ENCODE measurements at regions not wholly inside any gene's neighbourhood (a gene's known extent, or its start where the extent isn't known, plus 50 kb on each side); places are given as distances from the start of the nearest gene placed in this dataset.

DNA sequence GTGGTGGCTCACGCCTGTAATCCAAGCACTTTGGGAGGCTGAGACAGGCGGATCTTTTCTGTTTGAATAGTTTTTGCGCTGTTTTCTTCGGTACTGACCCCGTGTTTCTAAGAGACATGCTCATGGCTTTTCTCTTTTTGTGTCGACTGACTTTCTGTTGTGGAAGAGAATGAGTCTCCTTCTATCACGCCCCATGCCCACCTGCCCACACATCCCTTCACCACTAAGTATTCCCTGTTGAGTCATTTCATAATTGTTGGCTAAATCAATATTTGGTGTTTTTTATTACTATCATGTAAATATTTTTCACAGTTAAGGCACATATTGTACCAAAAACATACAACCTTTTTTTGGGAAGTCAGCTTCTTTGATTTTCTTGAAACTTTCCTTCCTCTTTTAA lies 198.8 kb upstream of the TWIST2 start:
- DNase-seq = no peak
- no peaks in the 10 kb centered on the region for H3K36me3 ChIP-seq
- peaks cover 0 to 11% (median 8%) of the 10 kb centered on the region in 3 donors for H3K4me1 ChIP-seq
- no peak overlapping the region for H3K27ac ChIP-seq
- no peaks in the 10 kb centered on the region for H3K9me3 ChIP-seq
- H3K4me3 ChIP-seq = no peak overlapping the region
- no peak for TF ChIP-seq POLR2A (IDR thresholded peaks at IDR 0.05)
- TF ChIP-seq, protein P1, sequence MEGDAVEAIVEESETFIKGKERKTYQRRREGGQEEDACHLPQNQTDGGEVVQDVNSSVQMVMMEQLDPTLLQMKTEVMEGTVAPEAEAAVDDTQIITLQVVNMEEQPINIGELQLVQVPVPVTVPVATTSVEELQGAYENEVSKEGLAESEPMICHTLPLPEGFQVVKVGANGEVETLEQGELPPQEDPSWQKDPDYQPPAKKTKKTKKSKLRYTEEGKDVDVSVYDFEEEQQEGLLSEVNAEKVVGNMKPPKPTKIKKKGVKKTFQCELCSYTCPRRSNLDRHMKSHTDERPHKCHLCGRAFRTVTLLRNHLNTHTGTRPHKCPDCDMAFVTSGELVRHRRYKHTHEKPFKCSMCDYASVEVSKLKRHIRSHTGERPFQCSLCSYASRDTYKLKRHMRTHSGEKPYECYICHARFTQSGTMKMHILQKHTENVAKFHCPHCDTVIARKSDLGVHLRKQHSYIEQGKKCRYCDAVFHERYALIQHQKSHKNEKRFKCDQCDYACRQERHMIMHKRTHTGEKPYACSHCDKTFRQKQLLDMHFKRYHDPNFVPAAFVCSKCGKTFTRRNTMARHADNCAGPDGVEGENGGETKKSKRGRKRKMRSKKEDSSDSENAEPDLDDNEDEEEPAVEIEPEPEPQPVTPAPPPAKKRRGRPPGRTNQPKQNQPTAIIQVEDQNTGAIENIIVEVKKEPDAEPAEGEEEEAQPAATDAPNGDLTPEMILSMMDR (IDR thresholded peaks at IDR 0.05) = no peak
- intact Hi-C loops (cut with DNase I) = no loop called here
- WGBS, 2 donors = 81 to 93% methylated on average over 7 of the region's 7 CpGs
- no peaks in the 10 kb centered on the region for H3K27me3 ChIP-seq

DNA sequence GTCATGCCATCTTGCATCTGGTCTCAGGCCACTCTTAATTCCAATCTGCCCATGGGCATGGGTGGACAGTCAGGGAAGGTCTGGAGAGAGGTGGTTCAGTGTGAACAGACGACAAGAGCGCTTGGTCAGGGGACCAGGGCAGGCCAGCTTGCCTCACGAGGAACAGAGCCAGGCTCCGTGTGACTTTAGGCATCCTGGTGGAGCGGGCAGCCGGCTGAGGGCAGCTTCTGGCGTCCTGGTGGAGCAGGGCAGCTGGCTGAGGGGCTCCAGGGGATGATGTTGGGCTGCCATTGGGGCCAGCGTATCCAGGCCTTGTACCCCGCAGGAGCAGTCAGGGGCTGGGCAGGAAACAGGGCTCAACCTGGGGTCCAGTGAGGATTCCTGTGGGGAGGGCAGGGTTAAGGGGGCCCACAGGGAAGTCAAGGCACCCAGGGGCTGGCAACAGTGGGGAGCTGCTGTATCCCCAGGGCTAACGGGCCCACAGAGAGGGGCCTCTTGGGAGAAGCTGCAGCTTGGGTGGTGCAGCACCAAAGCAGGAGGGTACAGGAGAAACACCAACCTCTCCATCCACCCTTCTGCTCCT lies 197.9 kb upstream of the TWIST2 start:
- Histone ChIP-seq H3K4me3 (no peak overlapping the region), H3K36me3 (no peaks in the 10 kb centered on the region), H3K27me3 (no peaks in the 10 kb centered on the region), H3K27ac (no peak overlapping the region), H3K9me3 (no peaks in the 10 kb centered on the region), H3K4me1 (peaks cover 0 to 2% (median under 1%) of the 10 kb centered on the region in 3 donors)
- 91% methylated on average over 4 of the region's 10 CpGs; no CpG with 5 or more reads in 1 of the 2 donors for WGBS, 2 donors
- TF ChIP-seq, protein P1 (IDR thresholded peaks at IDR 0.05) = no peak
- no peak for TF ChIP-seq POLR2A (IDR thresholded peaks at IDR 0.05)
- intact Hi-C loops (cut with DNase I) = no loop called here
- no peak for DNase-seq

DNA sequence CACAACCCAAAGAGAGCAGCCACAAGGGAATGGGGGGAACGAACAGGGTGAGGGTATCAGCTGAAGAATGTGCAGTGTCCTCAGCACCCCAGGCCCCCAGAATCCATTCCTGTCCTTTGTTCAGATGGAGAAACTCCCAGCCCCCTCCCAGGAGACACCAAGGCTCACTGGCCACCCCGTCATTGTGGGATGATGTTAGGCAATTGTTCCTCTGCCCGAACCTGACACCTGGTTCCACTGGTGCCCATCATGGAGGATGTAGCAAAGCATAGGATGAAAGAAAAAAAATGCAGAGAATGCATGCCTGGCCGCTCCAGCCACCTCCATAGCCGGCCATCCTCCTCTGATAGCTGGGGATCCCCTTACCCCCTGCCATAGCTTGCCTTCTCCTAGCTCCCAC lies 197.3 kb upstream of the TWIST2 start:
- no peak overlapping the region for H3K4me3 ChIP-seq
- H3K4me1 ChIP-seq = no peaks in the 10 kb centered on the region
- H3K27me3 ChIP-seq = no peaks in the 10 kb centered on the region
- no peaks in the 10 kb centered on the region for H3K9me3 ChIP-seq
- WGBS, 2 donors = 60 to 68% methylated on average over 3 to 5 of the region's 5 CpGs
- intact Hi-C loops (cut with DNase I) = no loop called here
- no peak overlapping the region for H3K27ac ChIP-seq
- DNase-seq = no peak
- TF ChIP-seq POLR2A (IDR thresholded peaks at IDR 0.05) = no peak
- H3K36me3 ChIP-seq = no peaks in the 10 kb centered on the region

DNA sequence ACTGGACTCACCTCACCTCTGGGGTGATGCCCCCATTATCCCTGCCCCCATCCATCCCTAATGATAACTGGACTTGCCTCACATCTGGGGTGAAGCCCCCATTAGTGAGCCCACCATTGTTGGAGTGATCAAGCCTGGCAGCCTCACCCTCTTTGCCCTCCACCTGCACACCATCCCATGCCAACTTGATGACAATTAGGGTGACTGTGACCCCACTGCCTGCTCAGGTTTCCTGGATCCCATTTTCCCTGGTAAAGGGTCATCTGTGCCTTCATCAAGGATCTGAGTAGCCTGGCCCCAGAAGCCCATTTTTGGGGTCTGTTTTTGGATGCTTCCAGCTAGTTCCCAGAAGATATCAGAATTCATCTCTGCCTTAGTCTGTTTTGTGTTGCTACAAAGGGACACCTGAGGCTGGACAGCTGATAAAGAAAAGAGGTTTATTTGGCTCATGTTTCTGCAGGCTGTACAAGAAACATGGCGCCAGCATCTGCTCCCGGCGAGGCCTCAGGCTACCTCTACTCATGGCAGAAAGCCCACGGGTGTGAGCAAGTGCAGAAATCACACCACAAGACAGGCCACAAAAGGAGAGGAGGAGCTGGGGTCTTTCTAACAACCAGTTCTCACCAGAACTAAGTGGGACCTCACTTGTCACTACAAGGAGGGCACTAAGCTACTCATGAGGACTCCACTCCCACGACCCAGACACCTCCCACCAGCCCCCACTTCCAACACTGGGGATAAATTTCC lies 196.4 kb upstream of the TWIST2 start:
- DNase-seq = no peak
- 67 to 68% methylated on average over 1 to 5 of the region's 5 CpGs for WGBS, 2 donors

DNA sequence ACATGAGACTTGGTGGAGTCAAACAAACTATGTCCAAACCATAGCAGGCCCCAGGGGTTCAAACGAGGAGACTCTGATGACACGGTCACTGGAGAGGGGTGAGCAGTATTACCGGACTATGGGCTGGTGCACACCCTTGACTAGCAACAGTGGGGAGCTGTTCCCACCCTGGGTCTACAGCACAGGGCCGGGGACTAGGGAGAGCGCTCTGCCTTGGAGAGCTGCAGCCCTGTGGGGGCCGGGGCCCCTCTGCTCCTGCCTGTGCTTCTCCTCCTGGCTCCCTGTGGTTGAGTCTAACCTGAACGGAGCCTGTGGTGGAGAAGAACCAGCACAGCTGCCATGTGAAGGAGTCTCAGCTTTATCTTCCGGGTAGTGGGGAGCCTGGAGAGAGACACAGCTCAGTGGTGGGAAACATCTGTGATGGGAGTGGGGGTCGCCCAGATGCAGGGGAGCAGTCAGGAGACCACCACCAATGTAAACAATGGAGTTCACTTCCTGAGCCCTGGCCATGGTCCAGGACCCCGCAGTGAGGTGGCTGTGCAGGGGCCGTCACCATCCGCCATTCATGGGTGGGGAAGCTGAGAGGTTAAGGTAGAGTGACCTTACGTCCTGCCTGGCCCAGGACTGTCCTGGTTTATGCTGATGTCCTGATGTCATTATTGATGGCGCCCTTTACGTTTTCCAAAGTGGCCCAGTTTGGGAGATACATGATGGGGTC lies 195.7 kb upstream of the TWIST2 start:
- Histone ChIP-seq H3K4me1 (peaks cover 0 to 4% (median 0%) of the 10 kb centered on the region in 3 donors), H3K27me3 (no peaks in the 10 kb centered on the region), H3K27ac (no peak overlapping the region), H3K9me3 (no peaks in the 10 kb centered on the region), H3K4me3 (no peak overlapping the region), H3K36me3 (no peaks in the 10 kb centered on the region)
- intact Hi-C loops (cut with DNase I) = no loop called here
- WGBS, 2 donors = 84 to 88% methylated on average over 8 to 9 of the region's 15 CpGs
- no peak for DNase-seq
- TF ChIP-seq, protein P1 (IDR thresholded peaks at IDR 0.05) = no peak
- TF ChIP-seq POLR2A (IDR thresholded peaks at IDR 0.05) = no peak

More for the DNA sequence above, 196.4 kb upstream of the TWIST2 start:
- intact Hi-C loops (cut with DNase I) = no loop called here
- TF ChIP-seq, protein P1 (IDR thresholded peaks at IDR 0.05) = no peak
- no peak for TF ChIP-seq POLR2A (IDR thresholded peaks at IDR 0.05)
- H3K9me3 ChIP-seq = no peaks in the 10 kb centered on the region
- no peaks in the 10 kb centered on the region for H3K36me3 ChIP-seq
- no peak overlapping the region for H3K4me3 ChIP-seq
- H3K4me1 ChIP-seq = peaks cover 0 to under 1% (median 0%) of the 10 kb centered on the region in 3 donors
- no peak overlapping the region for H3K27ac ChIP-seq
- H3K27me3 ChIP-seq = no peaks in the 10 kb centered on the region
